NB4 (cell line): ENCODE measurements at regions not wholly inside any gene's neighbourhood (a gene's known extent, or its start where the extent isn't known, plus 50 kb on each side); places are given as distances from the start of the nearest gene placed in this dataset.

Experiments
- POLR2A ChIP-seq: IDR thresholded peaks from 2 replicates; pipeline ENCODE4 v1.6.1; 2011; ENCODE audit warnings: mild to moderate bottlenecking; ENCODE audit not compliant: insufficient read length; ENCODE audit errors: extremely low read depth
- TF ChIP-seq, protein P1 (sequence below): IDR thresholded peaks from one replicate; pipeline ENCODE4 v1.5.1; 2012; ENCODE audit warnings: low read depth, low read length
- TF ChIP-seq, protein P2 (sequence below): IDR thresholded peaks from 2 replicates; pipeline ENCODE4 v1.6.1; 2011; ENCODE audit warnings: low read depth, low read length

DNA sequence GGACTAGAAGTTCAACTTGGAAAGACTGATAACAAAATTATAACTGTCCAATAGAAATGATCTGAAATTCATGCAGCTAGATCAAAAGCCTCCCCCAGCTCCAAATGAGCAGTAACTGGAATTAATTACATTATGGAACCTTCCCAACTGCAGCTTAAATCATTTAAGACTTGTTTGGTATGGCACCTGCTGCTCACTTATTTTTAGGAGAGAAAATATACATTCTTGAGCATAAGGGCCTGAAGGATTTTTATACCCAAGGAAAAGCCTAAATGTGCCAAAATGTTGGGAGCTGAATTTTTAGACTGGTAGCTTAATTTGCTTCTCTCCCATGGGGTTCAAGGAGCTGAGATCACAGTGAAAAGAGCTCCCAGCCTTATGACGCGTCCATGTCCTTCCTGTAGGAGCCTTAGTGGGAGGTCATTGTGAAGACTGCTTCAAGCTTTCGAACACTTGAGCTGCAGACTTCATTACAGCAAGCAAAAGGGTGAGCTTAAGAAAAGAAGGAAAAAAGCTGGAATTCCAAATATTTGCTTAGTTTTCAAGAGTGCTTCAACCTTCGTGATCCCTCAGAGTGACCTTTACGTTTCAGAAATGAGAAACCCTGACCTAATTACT lies 276.0 kb downstream of the DMAC1 start:
- no peak for TF ChIP-seq POLR2A
- TF ChIP-seq, protein P1, sequence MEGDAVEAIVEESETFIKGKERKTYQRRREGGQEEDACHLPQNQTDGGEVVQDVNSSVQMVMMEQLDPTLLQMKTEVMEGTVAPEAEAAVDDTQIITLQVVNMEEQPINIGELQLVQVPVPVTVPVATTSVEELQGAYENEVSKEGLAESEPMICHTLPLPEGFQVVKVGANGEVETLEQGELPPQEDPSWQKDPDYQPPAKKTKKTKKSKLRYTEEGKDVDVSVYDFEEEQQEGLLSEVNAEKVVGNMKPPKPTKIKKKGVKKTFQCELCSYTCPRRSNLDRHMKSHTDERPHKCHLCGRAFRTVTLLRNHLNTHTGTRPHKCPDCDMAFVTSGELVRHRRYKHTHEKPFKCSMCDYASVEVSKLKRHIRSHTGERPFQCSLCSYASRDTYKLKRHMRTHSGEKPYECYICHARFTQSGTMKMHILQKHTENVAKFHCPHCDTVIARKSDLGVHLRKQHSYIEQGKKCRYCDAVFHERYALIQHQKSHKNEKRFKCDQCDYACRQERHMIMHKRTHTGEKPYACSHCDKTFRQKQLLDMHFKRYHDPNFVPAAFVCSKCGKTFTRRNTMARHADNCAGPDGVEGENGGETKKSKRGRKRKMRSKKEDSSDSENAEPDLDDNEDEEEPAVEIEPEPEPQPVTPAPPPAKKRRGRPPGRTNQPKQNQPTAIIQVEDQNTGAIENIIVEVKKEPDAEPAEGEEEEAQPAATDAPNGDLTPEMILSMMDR: no peak
- TF ChIP-seq, protein P2, sequence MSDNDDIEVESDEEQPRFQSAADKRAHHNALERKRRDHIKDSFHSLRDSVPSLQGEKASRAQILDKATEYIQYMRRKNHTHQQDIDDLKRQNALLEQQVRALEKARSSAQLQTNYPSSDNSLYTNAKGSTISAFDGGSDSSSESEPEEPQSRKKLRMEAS: no peak
